ENCODE measurements at regions not wholly inside any gene's neighbourhood (a gene's known extent, or its start where the extent isn't known, plus 50 kb on each side); places are given as distances from the start of the nearest gene placed in this dataset.

DNA sequence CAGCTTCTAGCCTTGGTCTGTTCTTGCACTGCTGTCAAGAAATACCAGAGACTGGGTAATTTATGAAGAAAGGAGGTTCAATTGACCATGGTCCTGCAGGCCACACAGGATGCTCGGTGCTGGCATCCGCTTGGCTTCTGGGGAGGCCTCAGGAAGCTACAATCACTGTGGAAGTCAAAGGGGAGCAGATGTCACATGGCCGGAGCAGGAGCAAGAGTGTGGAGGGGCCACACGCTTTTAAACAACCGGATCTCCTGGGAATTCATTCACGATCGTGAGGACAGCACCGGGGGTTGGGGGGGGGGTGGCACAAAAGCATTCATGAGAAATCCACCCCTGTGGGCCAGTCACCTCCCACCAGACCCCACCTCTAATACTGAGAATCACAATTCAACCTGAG is 850.4 kb upstream of the SALL3 start:
- no peak for FAIRE-seq
- TF ChIP-seq, protein P1, sequence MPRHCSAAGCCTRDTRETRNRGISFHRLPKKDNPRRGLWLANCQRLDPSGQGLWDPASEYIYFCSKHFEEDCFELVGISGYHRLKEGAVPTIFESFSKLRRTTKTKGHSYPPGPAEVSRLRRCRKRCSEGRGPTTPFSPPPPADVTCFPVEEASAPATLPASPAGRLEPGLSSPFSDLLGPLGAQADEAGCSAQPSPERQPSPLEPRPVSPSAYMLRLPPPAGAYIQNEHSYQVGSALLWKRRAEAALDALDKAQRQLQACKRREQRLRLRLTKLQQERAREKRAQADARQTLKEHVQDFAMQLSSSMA (CRISPR knock-in tag; IDR thresholded peaks at IDR 0.05): no peak
- no peak for TF ChIP-seq TOE1 (CRISPR knock-in tag; IDR thresholded peaks at IDR 0.05)
- no peak for TF ChIP-seq ZNF780A (CRISPR knock-in tag; IDR thresholded peaks at IDR 0.05)
- no peak for TF ChIP-seq ZSCAN25 (CRISPR knock-in tag; IDR thresholded peaks at IDR 0.05)
- TF ChIP-seq ZNF83 (CRISPR knock-in tag; IDR thresholded peaks at IDR 0.05; ENCODE audit: borderline replicate concordance): no peak
- no peak for TF ChIP-seq SMAD1 (CRISPR knock-in tag; IDR thresholded peaks at IDR 0.05; ENCODE audit: borderline replicate concordance, low read depth)
- no peak for TF ChIP-seq KMT2A (CRISPR knock-in tag; IDR thresholded peaks at IDR 0.05)
- no peak for TF ChIP-seq ZNF232 (CRISPR knock-in tag; IDR thresholded peaks at IDR 0.05; ENCODE audit: borderline replicate concordance)
- TF ChIP-seq ZNF296 (CRISPR knock-in tag; conservative IDR thresholded peaks at IDR 0.05): no peak
- TF ChIP-seq ZNF572 (CRISPR knock-in tag; IDR thresholded peaks at IDR 0.05): no peak
- no peak for TF ChIP-seq RELA (CRISPR knock-in tag; IDR thresholded peaks at IDR 0.05)
- TF ChIP-seq ZFP41 (CRISPR knock-in tag; IDR thresholded peaks at IDR 0.05; ENCODE audit: borderline replicate concordance): no peak
- TF ChIP-seq TAF15 (IDR thresholded peaks at IDR 0.05; ENCODE audit: low read depth, low read length, poor library complexity, severe bottlenecking): no peak
- TF ChIP-seq, protein P2, sequence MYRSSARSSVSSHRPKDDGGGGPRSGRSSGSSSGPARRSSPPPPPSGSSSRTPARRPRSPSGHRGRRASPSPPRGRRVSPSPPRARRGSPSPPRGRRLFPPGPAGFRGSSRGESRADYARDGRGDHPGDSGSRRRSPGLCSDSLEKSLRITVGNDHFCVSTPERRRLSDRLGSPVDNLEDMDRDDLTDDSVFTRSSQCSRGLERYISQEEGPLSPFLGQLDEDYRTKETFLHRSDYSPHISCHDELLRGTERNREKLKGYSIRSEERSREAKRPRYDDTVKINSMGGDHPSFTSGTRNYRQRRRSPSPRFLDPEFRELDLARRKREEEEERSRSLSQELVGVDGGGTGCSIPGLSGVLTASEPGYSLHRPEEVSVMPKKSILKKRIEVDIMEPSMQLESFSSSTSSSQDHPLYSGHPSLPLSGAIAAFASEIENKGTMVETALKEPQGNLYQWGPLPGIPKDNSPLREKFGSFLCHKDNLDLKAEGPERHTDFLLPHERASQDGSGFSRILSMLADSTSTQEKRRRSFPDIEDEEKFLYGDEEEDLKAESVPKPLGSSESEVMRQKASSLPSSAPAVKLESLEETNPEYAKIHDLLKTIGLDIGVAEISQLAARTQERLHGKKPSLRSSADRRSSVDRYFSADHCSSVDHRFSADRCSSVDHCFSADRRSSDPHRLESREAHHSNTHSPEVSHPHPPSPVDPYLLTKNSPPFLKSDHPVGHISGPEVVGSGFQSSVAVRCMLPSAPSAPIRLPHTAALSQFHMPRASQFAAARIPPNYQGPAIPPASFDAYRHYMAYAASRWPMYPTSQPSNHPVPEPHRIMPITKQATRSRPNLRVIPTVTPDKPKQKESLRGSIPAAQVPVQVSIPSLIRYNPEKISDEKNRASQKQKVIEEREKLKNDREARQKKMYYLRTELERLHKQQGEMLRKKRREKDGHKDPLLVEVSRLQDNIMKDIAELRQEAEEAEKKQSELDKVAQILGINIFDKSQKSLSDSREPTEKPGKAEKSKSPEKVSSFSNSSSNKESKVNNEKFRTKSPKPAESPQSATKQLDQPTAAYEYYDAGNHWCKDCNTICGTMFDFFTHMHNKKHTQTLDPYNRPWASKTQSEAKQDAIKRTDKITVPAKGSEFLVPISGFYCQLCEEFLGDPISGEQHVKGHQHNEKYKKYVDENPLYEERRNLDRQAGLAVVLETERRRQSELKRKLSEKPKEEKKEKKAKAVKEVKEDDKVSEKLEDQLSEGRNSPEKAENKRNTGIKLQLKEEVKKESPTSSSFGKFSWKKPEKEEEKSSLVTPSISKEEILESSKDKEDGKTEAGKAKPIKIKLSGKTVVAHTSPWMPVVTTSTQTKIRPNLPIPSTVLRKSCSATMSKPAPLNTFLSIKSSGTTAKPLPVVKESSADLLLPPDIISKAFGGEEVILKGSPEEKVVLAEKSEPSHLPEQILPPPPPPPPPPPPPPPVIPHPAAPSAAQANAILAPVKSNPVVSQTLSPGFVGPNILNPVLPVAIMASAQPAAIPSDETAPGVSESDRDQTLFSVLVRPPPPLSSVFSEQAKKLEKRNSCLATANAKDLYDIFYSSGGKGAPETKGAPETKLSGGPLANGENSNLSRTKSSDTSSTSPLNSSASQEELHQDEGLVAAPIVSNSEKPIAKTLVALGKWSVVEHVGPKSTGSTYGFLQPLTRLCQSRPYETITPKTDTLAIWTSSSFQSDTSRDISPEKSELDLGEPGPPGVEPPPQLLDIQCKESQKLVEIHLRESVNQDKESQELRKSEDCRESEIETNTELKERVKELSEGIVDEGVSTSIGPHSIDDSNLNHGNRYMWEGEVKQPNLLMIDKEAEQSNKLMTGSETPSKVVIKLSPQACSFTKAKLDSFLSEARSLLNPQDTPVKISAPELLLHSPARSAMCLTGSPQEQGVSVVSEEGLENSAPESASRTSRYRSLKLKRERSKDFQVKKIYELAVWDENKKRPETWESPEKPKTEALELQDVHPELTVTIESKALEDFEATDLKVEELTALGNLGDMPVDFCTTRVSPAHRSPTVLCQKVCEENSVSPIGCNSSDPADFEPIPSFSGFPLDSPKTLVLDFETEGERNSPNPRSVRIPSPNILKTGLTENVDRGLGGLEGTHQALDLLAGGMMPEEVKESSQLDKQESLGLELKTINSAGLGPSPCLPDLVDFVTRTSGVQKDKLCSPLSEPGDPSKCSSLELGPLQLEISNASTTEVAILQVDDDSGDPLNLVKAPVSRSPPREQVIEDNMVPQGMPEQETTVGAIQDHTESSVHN (CRISPR knock-in tag; IDR thresholded peaks at IDR 0.05): no peak
- TF ChIP-seq, protein P3, sequence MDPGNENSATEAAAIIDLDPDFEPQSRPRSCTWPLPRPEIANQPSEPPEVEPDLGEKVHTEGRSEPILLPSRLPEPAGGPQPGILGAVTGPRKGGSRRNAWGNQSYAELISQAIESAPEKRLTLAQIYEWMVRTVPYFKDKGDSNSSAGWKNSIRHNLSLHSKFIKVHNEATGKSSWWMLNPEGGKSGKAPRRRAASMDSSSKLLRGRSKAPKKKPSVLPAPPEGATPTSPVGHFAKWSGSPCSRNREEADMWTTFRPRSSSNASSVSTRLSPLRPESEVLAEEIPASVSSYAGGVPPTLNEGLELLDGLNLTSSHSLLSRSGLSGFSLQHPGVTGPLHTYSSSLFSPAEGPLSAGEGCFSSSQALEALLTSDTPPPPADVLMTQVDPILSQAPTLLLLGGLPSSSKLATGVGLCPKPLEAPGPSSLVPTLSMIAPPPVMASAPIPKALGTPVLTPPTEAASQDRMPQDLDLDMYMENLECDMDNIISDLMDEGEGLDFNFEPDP (CRISPR knock-in tag; conservative IDR thresholded peaks at IDR 0.05): no peak
- no peak for TF ChIP-seq NFIC (IDR thresholded peaks at IDR 0.05; ENCODE audit: low read length)

More for the DNA sequence above, 850.4 kb upstream of the SALL3 start:
- POLR2A ChIA-PET: no interaction called here
- Histone ChIP-seq H3K4me2 (ENCODE audit: low read depth, low read length) (no peak overlapping the region), H3K4me3 (replicated peaks in 1 of 3; ENCODE audit: insufficient read depth in 1 of 3, low read depth in 2 of 3, low read length in 3 of 3) (no peak overlapping the region), H3K79me2 (ENCODE audit: insufficient read depth, low read length) (no peaks in the 10 kb centered on the region), H4K20me1 (ENCODE audit: insufficient read depth, low read length) (no peaks in the 10 kb centered on the region), H3K27ac (ENCODE audit: extremely low read length, insufficient read depth, low read length) (no peak overlapping the region), H3K36me3 (replicated peaks in 1 of 2; ENCODE audit: control insufficient read depth in 1 of 2, insufficient read depth in 2 of 2, low read length in 2 of 2) (no peaks in the 10 kb centered on the region), H2AFZ (ENCODE audit: low read length) (no peak overlapping the region), H3K4me1 (ENCODE audit: insufficient read depth, low read length) (no peaks in the 10 kb centered on the region), H3K9me3 (ENCODE audit: low read length) (no peaks in the 10 kb centered on the region), H3K27me3 (ENCODE audit: control insufficient read depth in 1 of 2, insufficient read depth in 2 of 2, low read length in 2 of 2) (peaks cover 3 to 13% of the 10 kb centered on the region in 2 experiments; a peak in 4 of 5 replicates), H3K9ac (ENCODE audit: insufficient read depth, low read depth, low read length) (no peak overlapping the region)
- BruUV-seq (replicated peaks): no TSS peak
- CTCF ChIA-PET (ENCODE audit: low intra/inter-chr PET ratio, low total read pairs): no interaction called here
- DNase-seq (ENCODE audit: low spot score) (no peak), ATAC-seq (no peak)
- intact Hi-C loops (cut with micrococcal nuclease; ENCODE audit: unreplicated experiment) (no loop called here), in situ Hi-C loops (cut with HindIII; ENCODE audit: extremely low pct_ligation_motif_present, low pct_unique_long_range_greater_than_20kb) (no loop called here)
- 5% methylated on average over 8 of the region's 8 CpGs for WGBS (ENCODE audit: low lambda C conversion rate)

All from HepG2 (cell line).